NOMO-1 treated with DMSO at 0.1 percent for 48 hours (cell line): ENCODE measurements at regions not wholly inside any gene's neighbourhood (a gene's known extent, or its start where the extent isn't known, plus 50 kb on each side); places are given as distances from the start of the nearest gene placed in this dataset.
"Not testable (repeated sequence)": the region's sequence is repeated elsewhere in the genome, so short reads cannot be mapped to it uniquely, and the experiment has no call there.

Source experiments
- DNase-seq: peaks from one replicate; lab custom pipeline; 2025; ENCODE audit not compliant: unreplicated experiment; lab: John Stamatoyannopoulos, UW

- DNase-seq = no peak
Measured at GRCh38 chr18:38642711-38643110, 1077.1 kb upstream of the CELF4 start.

GRCh38 chr18:38639700-38640099 lies 1074.1 kb upstream of the CELF4 start:
- not testable (repeated sequence) for DNase-seq

GRCh38 chr18:38635709-38636430 lies 1070.3 kb upstream of the CELF4 start:
- DNase-seq = no peak

- DNase-seq = no peak
Measured at GRCh38 chr18:38634117-38634516, 1068.5 kb upstream of the CELF4 start.

GRCh38 chr18:38633333-38633732 lies 1067.7 kb upstream of the CELF4 start:
- no peak for DNase-seq

GRCh38 chr18:38619129-38619528 lies 1053.5 kb upstream of the CELF4 start:
- no peak for DNase-seq

- DNase-seq = no peak
Measured at GRCh38 chr18:38616306-38616705, 1050.7 kb upstream of the CELF4 start.

- no peak for DNase-seq
Measured at GRCh38 chr18:38612904-38613303, 1047.3 kb upstream of the CELF4 start.

GRCh38 chr18:38611036-38611964 lies 1045.7 kb upstream of the CELF4 start:
- DNase-seq = no peak

- no peak for DNase-seq
Measured at GRCh38 chr18:38606841-38607240, 1041.2 kb upstream of the CELF4 start.

- DNase-seq = no peak
Measured at GRCh38 chr18:38602341-38602740, 1036.7 kb upstream of the CELF4 start.

- no peak for DNase-seq
Measured at GRCh38 chr18:38587571-38587970, 1022.0 kb upstream of the CELF4 start.

- no peak for DNase-seq
Measured at GRCh38 chr18:38586327-38586726, 1020.7 kb upstream of the CELF4 start.

- DNase-seq = no peak
Measured at GRCh38 chr18:38579764-38580163, 1014.2 kb upstream of the CELF4 start.

GRCh38 chr18:38576916-38577315 lies 1011.3 kb upstream of the CELF4 start:
- DNase-seq = no peak

- DNase-seq = no peak
Measured at GRCh38 chr18:38576349-38576748, 1010.8 kb upstream of the CELF4 start.

GRCh38 chr18:38575648-38576047 lies 1010.0 kb upstream of the CELF4 start:
- no peak for DNase-seq

GRCh38 chr18:38575023-38575422 lies 1009.4 kb upstream of the CELF4 start:
- DNase-seq = no peak

- no peak for DNase-seq
Measured at GRCh38 chr18:38572554-38573111, 1007.0 kb upstream of the CELF4 start.

GRCh38 chr18:38571651-38572050 lies 1006.1 kb upstream of the CELF4 start:
- DNase-seq = no peak

GRCh38 chr18:38565513-38565912 lies 999.9 kb upstream of the CELF4 start:
- no peak for DNase-seq
